Neural progenitor cell (in vitro differentiated cells): ENCODE measurements at regions not wholly inside any gene's neighbourhood (a gene's known extent, or its start where the extent isn't known, plus 50 kb on each side); places are given as distances from the start of the nearest gene placed in this dataset.
A peak's percentile ranks its signal among the peaks of the same experiment; 100 is the strongest.

Experiments
- DNase-seq: peaks from one replicate; pipeline ENCODE4 v3.0.0-alpha.2; 2016; ENCODE audit warnings: low spot score
- H2AFZ ChIP-seq: fragments of 200-600 bp; sonication (generic); replicated peaks from 2 replicates; pipeline ENCODE4 v1.6.1; 2016; ENCODE audit warnings: antibody characterized with exemption
- H3F3A ChIP-seq: fragments of 200-600 bp; sonication (generic); 2 replicates; pipeline ENCODE4 v1.6.1; 2016; ENCODE audit warnings: antibody characterized with exemption, low read depth
- H3K27ac ChIP-seq: fragments of 200-600 bp; sonication (generic); 2 replicates; pipeline ENCODE4 v1.5.1; 2016; ENCODE audit warnings: mild to moderate bottlenecking
- H3K27me3 ChIP-seq: fragments of 200-600 bp; sonication (generic); 2 replicates; pipeline ENCODE4 v1.6.1; 2016; ENCODE audit warnings: mild to moderate bottlenecking, moderate library complexity
- H3K36me3 ChIP-seq: fragments of 200-600 bp; sonication (generic); 2 replicates; pipeline ENCODE4 v1.5.1; 2016
- H3K4me1 ChIP-seq: fragments of 200-600 bp; sonication (generic); 2 replicates; pipeline ENCODE4 v1.6.1; 2016; ENCODE audit warnings: mixed run types
- H3K4me2 ChIP-seq: fragments of 200-600 bp; sonication (generic); 2 replicates; pipeline ENCODE4 v1.6.1; 2016
- H3K4me3 ChIP-seq: fragments of 200-600 bp; sonication (generic); 2 replicates; pipeline ENCODE4 v1.5.1; 2016
- H3K79me2 ChIP-seq: fragments of 200-600 bp; sonication (generic); 2 replicates; pipeline ENCODE4 v1.6.1; 2016; ENCODE audit warnings: low read depth
- H3K9ac ChIP-seq: fragments of 200-600 bp; sonication (generic); 2 replicates; pipeline ENCODE4 v1.6.1; 2016
- H3K9me3 ChIP-seq: fragments of 200-600 bp; sonication (generic); 2 replicates; pipeline ENCODE4 v1.5.1; 2016; ENCODE audit warnings: low read depth
- H4K20me1 ChIP-seq: fragments of 200-600 bp; sonication (generic); 2 replicates; pipeline ENCODE4 v1.6.1; 2016; ENCODE audit warnings: low read depth
- H3K27ac Mint-ChIP-seq: 3 replicates; pipeline ENCODE4 v1.8.0; 2021; ENCODE audit warnings: mixed read lengths
- H3K27me3 Mint-ChIP-seq: 2 replicates; pipeline ENCODE4 v1.8.0; 2022; ENCODE audit warnings: low read depth, mild to moderate bottlenecking, inconsistent platforms, moderate library complexity, mixed read lengths; ENCODE audit not compliant: insufficient read depth
- H3K36me3 Mint-ChIP-seq: 3 replicates; pipeline ENCODE4 v1.8.0; 2021; ENCODE audit warnings: mixed read lengths
- H3K4me1 Mint-ChIP-seq: 3 replicates; pipeline ENCODE4 v1.8.0; 2021; ENCODE audit warnings: mixed read lengths
- H3K4me3 Mint-ChIP-seq: 3 replicates; pipeline ENCODE4 v1.8.0; 2021; ENCODE audit warnings: mild to moderate bottlenecking, moderate library complexity, mixed read lengths
- H3K9me3 Mint-ChIP-seq: 3 replicates; pipeline ENCODE4 v1.8.0; 2020; ENCODE audit warnings: mixed read lengths
- EZH2 ChIP-seq: fragments of 200-600 bp; sonication (generic); IDR thresholded peaks from 2 replicates; pipeline ENCODE4 v1.6.1; 2017; ENCODE audit warnings: antibody characterized with exemption, mild to moderate bottlenecking, moderate library complexity
- EZH2phosphoT487 ChIP-seq: fragments of 200-600 bp; sonication (generic); IDR thresholded peaks from 2 replicates; pipeline ENCODE4 v1.6.1; 2017; ENCODE audit warnings: antibody characterized with exemption
- TF ChIP-seq, protein P1 (sequence below): fragments of 200-600 bp; sonication (generic); IDR thresholded peaks from 2 replicates; pipeline ENCODE4 v1.5.1; 2017; ENCODE audit warnings: antibody characterized with exemption, mild to moderate bottlenecking

DNA sequence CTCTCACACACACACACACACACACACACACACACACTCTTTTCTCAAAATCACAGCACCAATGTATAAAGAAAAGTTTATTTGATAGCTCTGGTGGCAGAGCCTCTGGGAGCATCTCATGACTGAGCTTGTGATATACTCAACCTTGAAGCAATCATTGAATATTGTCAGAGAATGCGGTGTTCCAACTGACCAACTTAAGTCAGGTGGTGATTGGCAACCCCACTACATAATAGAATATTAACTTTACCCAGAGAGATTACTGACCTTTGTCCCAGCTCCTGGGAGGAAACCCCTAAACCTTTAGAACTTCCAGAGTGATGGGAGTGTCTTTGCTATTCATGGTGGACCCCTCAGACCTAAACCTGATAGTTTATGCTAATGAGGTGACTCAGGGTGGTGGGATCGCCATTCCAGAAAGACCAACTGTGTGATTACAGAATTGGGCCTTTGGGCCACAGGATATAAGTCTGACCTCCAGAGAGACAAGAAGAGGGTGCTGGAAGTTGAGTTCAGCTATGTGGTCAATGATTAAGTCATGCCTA is 143.1 kb downstream of the OTUD1 start:
- no peak for DNase-seq
- Mint-ChIP-seq H3K27me3 (peaks cover 2% of the 10 kb centered on the region), H3K4me1 (peaks cover 23% of the 10 kb centered on the region)

DNA sequence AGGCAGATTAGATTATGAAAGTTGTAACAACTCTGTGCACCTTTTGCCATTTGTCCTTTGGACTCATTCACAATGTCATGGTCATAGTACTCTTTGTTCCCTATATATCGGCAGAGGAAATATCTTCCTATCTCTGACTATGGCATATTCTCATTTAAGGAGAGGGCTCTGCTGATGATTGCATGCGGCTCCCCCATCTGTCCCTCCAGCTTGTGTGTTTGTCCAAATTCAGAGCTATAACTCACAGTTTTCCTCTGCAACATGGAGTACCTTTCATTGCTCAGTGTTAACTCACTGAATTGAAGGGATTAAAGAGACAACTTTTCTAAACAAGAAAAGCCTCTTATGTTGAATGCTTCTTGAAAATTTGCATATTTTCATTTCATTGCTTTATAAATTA is 145.5 kb downstream of the OTUD1 start:
- H3K4me3 Mint-ChIP-seq: no peak overlapping the region
- no peaks in the 10 kb centered on the region for H3K36me3 Mint-ChIP-seq
- H3K27me3 ChIP-seq: no peaks in the 10 kb centered on the region
- no peak overlapping the region for H2AFZ ChIP-seq
- no peaks in the 10 kb centered on the region for H3F3A ChIP-seq
- H3K9me3 ChIP-seq: no peaks in the 10 kb centered on the region
- no peak overlapping the region for H3K27ac ChIP-seq
- H3K9ac ChIP-seq: no peak overlapping the region
- H4K20me1 ChIP-seq: no peaks in the 10 kb centered on the region
- no peaks in the 10 kb centered on the region for H3K4me1 ChIP-seq
- no peak overlapping the region for H3K4me2 ChIP-seq
- H3K27ac Mint-ChIP-seq: no peak overlapping the region
- DNase-seq: no peak
- no peaks in the 10 kb centered on the region for H3K79me2 ChIP-seq
- peaks cover 2% of the 10 kb centered on the region for H3K27me3 Mint-ChIP-seq
- no peaks in the 10 kb centered on the region for H3K36me3 ChIP-seq
- TF ChIP-seq EZH2 (no peak), EZH2phosphoT487 (no peak)
- TF ChIP-seq, protein P1, sequence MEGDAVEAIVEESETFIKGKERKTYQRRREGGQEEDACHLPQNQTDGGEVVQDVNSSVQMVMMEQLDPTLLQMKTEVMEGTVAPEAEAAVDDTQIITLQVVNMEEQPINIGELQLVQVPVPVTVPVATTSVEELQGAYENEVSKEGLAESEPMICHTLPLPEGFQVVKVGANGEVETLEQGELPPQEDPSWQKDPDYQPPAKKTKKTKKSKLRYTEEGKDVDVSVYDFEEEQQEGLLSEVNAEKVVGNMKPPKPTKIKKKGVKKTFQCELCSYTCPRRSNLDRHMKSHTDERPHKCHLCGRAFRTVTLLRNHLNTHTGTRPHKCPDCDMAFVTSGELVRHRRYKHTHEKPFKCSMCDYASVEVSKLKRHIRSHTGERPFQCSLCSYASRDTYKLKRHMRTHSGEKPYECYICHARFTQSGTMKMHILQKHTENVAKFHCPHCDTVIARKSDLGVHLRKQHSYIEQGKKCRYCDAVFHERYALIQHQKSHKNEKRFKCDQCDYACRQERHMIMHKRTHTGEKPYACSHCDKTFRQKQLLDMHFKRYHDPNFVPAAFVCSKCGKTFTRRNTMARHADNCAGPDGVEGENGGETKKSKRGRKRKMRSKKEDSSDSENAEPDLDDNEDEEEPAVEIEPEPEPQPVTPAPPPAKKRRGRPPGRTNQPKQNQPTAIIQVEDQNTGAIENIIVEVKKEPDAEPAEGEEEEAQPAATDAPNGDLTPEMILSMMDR: no peak
- H3K4me1 Mint-ChIP-seq: peaks cover 14% of the 10 kb centered on the region
- H3K4me3 ChIP-seq: no peak overlapping the region
- H3K9me3 Mint-ChIP-seq: peaks cover 17% of the 10 kb centered on the region

More for the DNA sequence above, 143.1 kb downstream of the OTUD1 start:
- H3K27me3 ChIP-seq: no peaks in the 10 kb centered on the region
- no peak overlapping the region for H3K4me3 ChIP-seq
- no peaks in the 10 kb centered on the region for H3K36me3 Mint-ChIP-seq
- no peak overlapping the region for H3K4me2 ChIP-seq
- H3F3A ChIP-seq: no peaks in the 10 kb centered on the region
- H3K79me2 ChIP-seq: no peaks in the 10 kb centered on the region
- H3K9me3 Mint-ChIP-seq: peaks cover 4% of the 10 kb centered on the region
- H3K9me3 ChIP-seq: no peaks in the 10 kb centered on the region
- no peaks in the 10 kb centered on the region for H3K36me3 ChIP-seq
- no peak overlapping the region for H3K27ac ChIP-seq
- no peaks in the 10 kb centered on the region for H4K20me1 ChIP-seq
- TF ChIP-seq, protein P1: no peak
- TF ChIP-seq EZH2 (no peak), EZH2phosphoT487 (no peak)
- no peaks in the 10 kb centered on the region for H3K4me1 ChIP-seq
- no peak overlapping the region for H3K9ac ChIP-seq
- H2AFZ ChIP-seq: no peak overlapping the region
- H3K4me3 Mint-ChIP-seq: no peak overlapping the region
- H3K27ac Mint-ChIP-seq: peak overlapping the region; percentile 82

DNA sequence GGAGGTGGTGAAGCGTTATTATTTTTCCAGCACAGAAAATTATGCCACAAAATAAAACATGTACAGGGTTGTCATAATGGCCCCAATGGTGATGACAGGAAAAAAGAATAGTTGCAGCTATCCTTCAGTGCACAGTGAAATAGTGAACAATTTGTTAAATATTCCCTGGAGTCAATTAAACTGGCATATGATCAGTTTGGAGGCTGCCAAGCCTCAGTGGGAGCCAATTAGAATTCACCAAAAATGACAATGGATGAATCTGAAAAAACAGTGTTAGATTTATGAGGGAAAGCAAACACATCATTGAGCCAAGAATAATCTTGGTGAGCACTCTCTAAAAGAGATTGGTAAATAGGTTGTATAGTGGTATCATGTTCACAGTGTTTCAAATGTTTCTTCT is 146.3 kb downstream of the OTUD1 start:
- Mint-ChIP-seq H3K36me3 (no peaks in the 10 kb centered on the region), H3K27ac (no peak overlapping the region), H3K4me1 (peaks cover 14% of the 10 kb centered on the region), H3K27me3 (peaks cover 2% of the 10 kb centered on the region), H3K4me3 (no peak overlapping the region), H3K9me3 (peaks cover 17% of the 10 kb centered on the region)
- no peaks in the 10 kb centered on the region for H3F3A ChIP-seq
- no peaks in the 10 kb centered on the region for H3K27me3 ChIP-seq
- H3K9ac ChIP-seq: no peak overlapping the region
- no peaks in the 10 kb centered on the region for H4K20me1 ChIP-seq
- H3K27ac ChIP-seq: no peak overlapping the region
- H3K79me2 ChIP-seq: no peaks in the 10 kb centered on the region
- no peaks in the 10 kb centered on the region for H3K36me3 ChIP-seq
- TF ChIP-seq EZH2 (no peak), EZH2phosphoT487 (no peak)
- TF ChIP-seq, protein P1: no peak
- no peak overlapping the region for H2AFZ ChIP-seq
- H3K4me1 ChIP-seq: no peaks in the 10 kb centered on the region
- H3K4me3 ChIP-seq: no peak overlapping the region
- no peaks in the 10 kb centered on the region for H3K9me3 ChIP-seq
- DNase-seq: no peak
- H3K4me2 ChIP-seq: no peak overlapping the region
